MM.1S (cell line): ENCODE measurements at regions not wholly inside any gene's neighbourhood (a gene's known extent, or its start where the extent isn't known, plus 50 kb on each side); places are given as distances from the start of the nearest gene placed in this dataset.

ENCODE experiments used
- DNase-seq: peaks from one replicate; pipeline ENCODE4 v3.0.0-alpha.2; 2015
- H2AFZ ChIP-seq: fragments of 300-600 bp; sonication (generic); 2 replicates; pipeline ENCODE4 v1.6.0; 2016; ENCODE audit warnings: antibody characterized with exemption, low read length
- H3F3A ChIP-seq: fragments of 300-600 bp; sonication (generic); 2 replicates; pipeline ENCODE4 v1.6.1; 2016; ENCODE audit warnings: mild to moderate bottlenecking, antibody characterized with exemption, low read length, moderate library complexity, mixed read lengths; ENCODE audit not compliant: insufficient read depth
- H3K27ac ChIP-seq: fragments of 300-600 bp; sonication (generic); 2 replicates; pipeline ENCODE4 v1.5.1; 2016; ENCODE audit warnings: mild to moderate bottlenecking, low read length
- H3K27me3 ChIP-seq: fragments of 300-600 bp; sonication (generic); replicated peaks from 2 replicates; pipeline ENCODE4 v1.6.0; 2016; ENCODE audit warnings: low read length; ENCODE audit not compliant: insufficient read depth
- H3K36me3 ChIP-seq: fragments of 300-600 bp; sonication (generic); replicated peaks from 2 replicates; pipeline ENCODE4 v1.6.1; 2016; ENCODE audit warnings: mild to moderate bottlenecking, low read length, mixed read lengths; ENCODE audit not compliant: insufficient read depth
- H3K4me1 ChIP-seq: fragments of 300-600 bp; sonication (generic); 2 replicates; pipeline ENCODE4 v1.6.1; 2016; ENCODE audit warnings: low read length, mixed read lengths
- H3K4me2 ChIP-seq: fragments of 300-600 bp; sonication (generic); 2 replicates; pipeline ENCODE4 v1.6.0; 2016; ENCODE audit warnings: low read depth, low read length
- H3K4me3 ChIP-seq: fragments of 300-600 bp; sonication (generic); 2 replicates; pipeline ENCODE4 v1.5.1; 2016; ENCODE audit warnings: low read length, mixed read lengths
- H3K79me2 ChIP-seq: fragments of 300-600 bp; sonication (generic); 2 replicates; pipeline ENCODE4 v1.6.1; 2016; ENCODE audit warnings: mixed run types, low read length, mixed read lengths
- H3K9ac ChIP-seq: fragments of 300-600 bp; sonication (generic); 2 replicates; pipeline ENCODE4 v1.6.1; 2016; ENCODE audit warnings: low read length, mixed read lengths
- H3K9me2 ChIP-seq: fragments of 300-600 bp; sonication (generic); replicated peaks from 2 replicates; pipeline ENCODE4 v1.6.1; 2016; ENCODE audit warnings: mild to moderate bottlenecking, low read length, mixed read lengths; ENCODE audit not compliant: insufficient read depth
- H3K9me3 ChIP-seq: fragments of 300-600 bp; sonication (generic); replicated peaks from 2 replicates; pipeline ENCODE4 v1.6.1; 2016; ENCODE audit warnings: mild to moderate bottlenecking, low read length, mixed read lengths; ENCODE audit not compliant: insufficient read depth
- H4K20me1 ChIP-seq: fragments of 300-600 bp; sonication (generic); 2 replicates; pipeline ENCODE4 v1.6.1; 2016; ENCODE audit warnings: mild to moderate bottlenecking, low read length, moderate library complexity, mixed read lengths; ENCODE audit not compliant: insufficient read depth
- EZH2 ChIP-seq: fragments of 300-600 bp; sonication (generic); optimal IDR thresholded peaks from 2 replicates; pipeline ENCODE3; 2017; ENCODE audit warnings: low read depth, mild to moderate bottlenecking, antibody characterized with exemption, low read length, mixed read lengths
- EZH2phosphoT487 ChIP-seq: fragments of 300-600 bp; sonication (generic); IDR thresholded peaks from 2 replicates; pipeline ENCODE4 v1.6.1; 2018; ENCODE audit warnings: antibody characterized with exemption, low read length
- TF ChIP-seq, protein P1 (sequence below): fragments of 300-600 bp; sonication (generic); IDR thresholded peaks from 2 replicates; pipeline ENCODE4 v1.5.1; 2016; ENCODE audit warnings: antibody characterized with exemption, low read length, mixed read lengths

DNA sequence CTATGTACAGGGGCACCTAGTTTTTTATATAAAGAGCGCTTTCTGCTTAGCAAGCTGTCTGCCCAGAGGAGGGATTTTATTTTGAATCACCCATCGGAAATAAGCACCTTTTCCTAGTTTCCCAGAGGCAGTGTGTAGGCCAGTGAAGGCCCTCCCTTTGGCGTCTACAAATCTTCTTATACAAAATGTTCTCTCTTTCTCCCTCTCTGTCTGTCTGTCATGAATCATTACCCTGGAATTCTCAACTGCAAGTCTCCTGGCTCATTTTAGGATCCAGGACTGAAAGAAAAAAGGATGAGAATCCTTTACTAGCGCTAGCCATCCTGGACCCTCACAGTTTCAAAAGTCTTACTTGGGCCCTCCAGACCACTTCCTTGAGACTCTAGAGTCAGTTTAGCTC lies 728.1 kb downstream of the OTOL1 start:
- no peaks in the 10 kb centered on the region for H3K27me3 ChIP-seq
- no peak overlapping the region for H3K9ac ChIP-seq
- no peak for DNase-seq
- H3K9me3 ChIP-seq: no peaks in the 10 kb centered on the region
- no peak overlapping the region for H3K4me3 ChIP-seq
- no peak overlapping the region for H3K27ac ChIP-seq
- H3F3A ChIP-seq: no peaks in the 10 kb centered on the region
- H3K4me1 ChIP-seq: no peaks in the 10 kb centered on the region
- no peaks in the 10 kb centered on the region for H4K20me1 ChIP-seq
- no peaks in the 10 kb centered on the region for H3K9me2 ChIP-seq
- no peaks in the 10 kb centered on the region for H3K79me2 ChIP-seq
- no peak overlapping the region for H3K4me2 ChIP-seq
- H3K36me3 ChIP-seq: no peaks in the 10 kb centered on the region
- TF ChIP-seq, protein P1, sequence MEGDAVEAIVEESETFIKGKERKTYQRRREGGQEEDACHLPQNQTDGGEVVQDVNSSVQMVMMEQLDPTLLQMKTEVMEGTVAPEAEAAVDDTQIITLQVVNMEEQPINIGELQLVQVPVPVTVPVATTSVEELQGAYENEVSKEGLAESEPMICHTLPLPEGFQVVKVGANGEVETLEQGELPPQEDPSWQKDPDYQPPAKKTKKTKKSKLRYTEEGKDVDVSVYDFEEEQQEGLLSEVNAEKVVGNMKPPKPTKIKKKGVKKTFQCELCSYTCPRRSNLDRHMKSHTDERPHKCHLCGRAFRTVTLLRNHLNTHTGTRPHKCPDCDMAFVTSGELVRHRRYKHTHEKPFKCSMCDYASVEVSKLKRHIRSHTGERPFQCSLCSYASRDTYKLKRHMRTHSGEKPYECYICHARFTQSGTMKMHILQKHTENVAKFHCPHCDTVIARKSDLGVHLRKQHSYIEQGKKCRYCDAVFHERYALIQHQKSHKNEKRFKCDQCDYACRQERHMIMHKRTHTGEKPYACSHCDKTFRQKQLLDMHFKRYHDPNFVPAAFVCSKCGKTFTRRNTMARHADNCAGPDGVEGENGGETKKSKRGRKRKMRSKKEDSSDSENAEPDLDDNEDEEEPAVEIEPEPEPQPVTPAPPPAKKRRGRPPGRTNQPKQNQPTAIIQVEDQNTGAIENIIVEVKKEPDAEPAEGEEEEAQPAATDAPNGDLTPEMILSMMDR: no peak
- TF ChIP-seq EZH2phosphoT487: no peak
- no peak for TF ChIP-seq EZH2
- no peak overlapping the region for H2AFZ ChIP-seq

DNA sequence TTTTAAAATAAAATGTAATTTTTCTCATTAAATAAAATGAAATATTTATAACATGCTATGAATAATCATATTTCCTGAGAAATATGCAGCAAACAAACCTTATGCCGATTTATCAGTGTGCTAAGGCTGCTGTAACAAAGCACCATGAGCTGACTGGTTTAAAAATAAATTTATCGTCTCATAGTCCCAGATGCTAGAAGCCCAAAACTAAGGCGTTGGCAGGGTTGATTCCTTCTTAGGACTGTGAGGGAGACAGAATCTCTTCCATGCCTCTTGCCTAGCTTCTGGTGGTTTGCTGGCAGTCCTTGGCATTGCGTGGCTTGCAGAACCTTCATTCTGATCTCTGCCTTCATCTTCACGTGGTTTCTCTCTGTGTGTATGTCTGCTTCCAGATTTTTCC lies 740.3 kb downstream of the OTOL1 start:
- Histone ChIP-seq H3K9ac (no peak overlapping the region), H3K9me3 (no peaks in the 10 kb centered on the region), H3F3A (no peaks in the 10 kb centered on the region), H4K20me1 (no peaks in the 10 kb centered on the region), H3K27me3 (no peaks in the 10 kb centered on the region), H3K4me2 (no peak overlapping the region), H3K9me2 (no peaks in the 10 kb centered on the region), H3K4me3 (no peak overlapping the region), H3K79me2 (no peaks in the 10 kb centered on the region), H3K36me3 (no peaks in the 10 kb centered on the region), H3K27ac (no peak overlapping the region), H3K4me1 (no peaks in the 10 kb centered on the region), H2AFZ (no peak overlapping the region)
- TF ChIP-seq EZH2phosphoT487: no peak
- TF ChIP-seq, protein P1: no peak
- TF ChIP-seq EZH2: no peak
- no peak for DNase-seq

DNA sequence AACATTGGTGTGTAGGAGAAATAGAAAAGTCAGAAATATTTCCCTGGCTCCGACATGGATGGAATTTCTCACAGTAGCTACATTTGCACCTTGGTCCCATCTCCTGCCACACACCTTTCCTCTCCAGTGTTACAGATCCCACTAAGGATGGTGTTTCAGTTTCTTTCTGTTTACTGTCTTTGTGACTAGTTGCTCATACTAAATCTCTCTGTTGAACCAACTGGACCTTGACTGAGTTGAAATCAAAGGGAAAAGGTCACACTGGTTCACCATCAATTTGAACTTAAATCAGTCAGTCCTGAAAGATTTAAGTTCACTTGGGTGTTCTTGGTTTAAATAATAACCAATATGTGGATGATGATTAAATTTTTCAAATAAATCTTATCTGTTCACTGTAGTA lies 754.2 kb downstream of the OTOL1 start:
- no peaks in the 10 kb centered on the region for H3K4me1 ChIP-seq
- H3K27ac ChIP-seq: no peak overlapping the region
- no peak overlapping the region for H3K4me2 ChIP-seq
- H3K9ac ChIP-seq: no peak overlapping the region
- H2AFZ ChIP-seq: no peak overlapping the region
- no peaks in the 10 kb centered on the region for H3K79me2 ChIP-seq
- no peak for TF ChIP-seq EZH2
- TF ChIP-seq, protein P1: no peak
- no peak for TF ChIP-seq EZH2phosphoT487
- H3K36me3 ChIP-seq: no peaks in the 10 kb centered on the region
- H3K27me3 ChIP-seq: no peaks in the 10 kb centered on the region
- no peaks in the 10 kb centered on the region for H3F3A ChIP-seq
- DNase-seq: no peak
- H3K9me2 ChIP-seq: no peaks in the 10 kb centered on the region
- H3K4me3 ChIP-seq: no peak overlapping the region
- H4K20me1 ChIP-seq: no peaks in the 10 kb centered on the region
- H3K9me3 ChIP-seq: no peaks in the 10 kb centered on the region
